WTC11 (cell line): ENCODE measurements at regions not wholly inside any gene's neighbourhood (a gene's known extent, or its start where the extent isn't known, plus 50 kb on each side); places are given as distances from the start of the nearest gene placed in this dataset.

ENCODE experiments used
- ATAC-seq: fragments of 200-7000 bp; cut with Tn5 transposase; 2 replicates; pipeline ENCODE4 v1.10.0; 2021; ENCODE audit warnings: mild to moderate bottlenecking, moderate library complexity
- CTCF ChIA-PET: fragments of 300-600 bp; sonication (Branson Sonifier 250); formaldehyde crosslinking; loops from one replicate; lab custom pipeline; 2021; ENCODE audit warnings: antibody characterized with exemption; lab: Charles Lee
- POLR2A ChIA-PET: fragments of 350-600 bp; sonication (Branson Sonifier 250); formaldehyde crosslinking; loops from one replicate; lab custom pipeline; 2021; ENCODE audit warnings: antibody characterized with exemption; lab: Charles Lee
- DNase-seq: peaks from one replicate; pipeline ENCODE4 v3.0.0; 2021; ENCODE audit warnings: low spot score
- H3K27ac Mint-ChIP-seq: 2 replicates; pipeline ENCODE4 v1.8.0; 2021; ENCODE audit warnings: mixed read lengths
- H3K27me3 Mint-ChIP-seq: 2 replicates; pipeline ENCODE4 v1.8.0; 2021; ENCODE audit warnings: low read depth, mild to moderate bottlenecking, moderate library complexity, mixed read lengths
- H3K36me3 Mint-ChIP-seq: 2 replicates; pipeline ENCODE4 v1.8.0; 2021; ENCODE audit warnings: mixed read lengths
- H3K4me1 Mint-ChIP-seq: 2 replicates; pipeline ENCODE4 v1.8.0; 2022; ENCODE audit warnings: mixed read lengths
- H3K4me3 Mint-ChIP-seq: 2 replicates; pipeline ENCODE4 v1.8.0; 2021; ENCODE audit warnings: mild to moderate bottlenecking, moderate library complexity, mixed read lengths
- H3K9me3 Mint-ChIP-seq: 2 replicates; pipeline ENCODE4 v1.8.0; 2021; ENCODE audit warnings: mixed read lengths
- ELF4 ChIP-seq: sonication (generic); formaldehyde crosslinking; IDR thresholded peaks from 2 replicates; pipeline ENCODE4 v1.8.1; 2022; ENCODE audit warnings: low read depth, mild to moderate bottlenecking, moderate library complexity, missing genetic modification reagents
- ESRRA ChIP-seq: sonication (generic); formaldehyde crosslinking; IDR thresholded peaks from 2 replicates; pipeline ENCODE4 v1.8.1; 2022; ENCODE audit warnings: mild to moderate bottlenecking, missing genetic modification reagents, borderline replicate concordance
- HMGA2 ChIP-seq: fragments of 250-450 bp; sonication (Bioruptor Pico); IDR thresholded peaks from 2 replicates; pipeline ENCODE4 v1.4.0; 2021; ENCODE audit warnings: mild to moderate bottlenecking, moderate library complexity
- NFE2L1 ChIP-seq: sonication (generic); formaldehyde crosslinking; IDR thresholded peaks from 2 replicates; pipeline ENCODE4 v1.8.1; 2023; ENCODE audit warnings: missing genetic modification reagents
- OVOL2 ChIP-seq: fragments of 250-450 bp; sonication (Bioruptor Pico); IDR thresholded peaks from 2 replicates; pipeline ENCODE4 v1.9.0; 2021; ENCODE audit warnings: mild to moderate bottlenecking, borderline replicate concordance
- PRRX2 ChIP-seq: fragments of 250-450 bp; sonication (Bioruptor Pico); IDR thresholded peaks from 2 replicates; pipeline ENCODE4 v1.8.0; 2021; ENCODE audit warnings: mild to moderate bottlenecking
- RORB ChIP-seq: fragments of 250-450 bp; sonication (Bioruptor Pico); IDR thresholded peaks from 2 replicates; pipeline ENCODE4 v1.9.0; 2021; ENCODE audit warnings: mild to moderate bottlenecking
- TEAD4 ChIP-seq: sonication (generic); formaldehyde crosslinking; IDR thresholded peaks from 2 replicates; pipeline ENCODE4 v1.8.0; 2022; ENCODE audit warnings: mild to moderate bottlenecking, missing genetic modification reagents
- TF ChIP-seq, protein P1 (sequence below): fragments of 250-450 bp; sonication (Bioruptor Pico); IDR thresholded peaks from 2 replicates; pipeline ENCODE4 v1.9.0; 2021; ENCODE audit warnings: mild to moderate bottlenecking
- TF ChIP-seq, protein P2 (sequence below): sonication (generic); formaldehyde crosslinking; IDR thresholded peaks from 2 replicates; pipeline ENCODE4 v1.8.1; 2023; ENCODE audit warnings: mild to moderate bottlenecking, moderate library complexity, missing genetic modification reagents
- TF ChIP-seq, protein P3 (sequence below): sonication (generic); formaldehyde crosslinking; IDR thresholded peaks from 2 replicates; pipeline ENCODE4 v1.8.0; 2023; ENCODE audit warnings: mild to moderate bottlenecking, missing genetic modification reagents
- TF ChIP-seq, protein P4 (sequence below): sonication (generic); formaldehyde crosslinking; IDR thresholded peaks from 2 replicates; pipeline ENCODE4 v1.8.1; 2023; ENCODE audit warnings: mild to moderate bottlenecking, missing genetic modification reagents
- TF ChIP-seq, protein P5 (sequence below): sonication (generic); formaldehyde crosslinking; IDR thresholded peaks from 2 replicates; pipeline ENCODE4 v1.8.1; 2023; ENCODE audit warnings: mild to moderate bottlenecking, missing genetic modification reagents, moderate library complexity
- TF ChIP-seq, protein P6 (sequence below): sonication (generic); formaldehyde crosslinking; IDR thresholded peaks from 2 replicates; pipeline ENCODE4 v1.8.1; 2022; ENCODE audit warnings: low read depth, mild to moderate bottlenecking, moderate library complexity, missing genetic modification reagents, borderline replicate concordance
- TF ChIP-seq, protein P7 (sequence below): sonication (generic); formaldehyde crosslinking; IDR thresholded peaks from 2 replicates; pipeline ENCODE4 v1.8.0; 2022; ENCODE audit warnings: missing genetic modification reagents
- TF ChIP-seq, protein P8 (sequence below): sonication (generic); formaldehyde crosslinking; IDR thresholded peaks from 2 replicates; pipeline ENCODE4 v1.8.1; 2022; ENCODE audit warnings: low read depth, missing genetic modification reagents, borderline replicate concordance

DNA sequence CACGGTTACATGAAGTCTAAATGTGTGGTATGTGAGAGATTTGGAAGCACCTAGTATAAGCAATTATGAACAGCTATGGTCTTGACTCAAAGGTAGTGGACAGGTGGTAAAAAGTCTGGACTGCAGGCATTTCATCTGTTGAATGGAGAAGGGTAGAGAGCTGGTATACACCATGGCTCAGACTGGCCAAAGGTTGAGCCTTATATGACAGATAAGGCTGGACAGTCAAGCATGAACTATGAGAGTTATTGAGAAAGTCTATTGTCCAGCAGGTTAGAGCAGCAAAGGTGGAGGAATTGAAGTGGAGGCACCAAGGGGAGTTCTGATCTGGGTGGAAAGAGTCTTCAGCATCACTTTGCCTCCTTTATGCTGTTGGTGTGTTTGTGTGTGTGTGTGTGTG lies 346.7 kb upstream of the SLC14A2 start (continued):
- TF ChIP-seq, protein P1, sequence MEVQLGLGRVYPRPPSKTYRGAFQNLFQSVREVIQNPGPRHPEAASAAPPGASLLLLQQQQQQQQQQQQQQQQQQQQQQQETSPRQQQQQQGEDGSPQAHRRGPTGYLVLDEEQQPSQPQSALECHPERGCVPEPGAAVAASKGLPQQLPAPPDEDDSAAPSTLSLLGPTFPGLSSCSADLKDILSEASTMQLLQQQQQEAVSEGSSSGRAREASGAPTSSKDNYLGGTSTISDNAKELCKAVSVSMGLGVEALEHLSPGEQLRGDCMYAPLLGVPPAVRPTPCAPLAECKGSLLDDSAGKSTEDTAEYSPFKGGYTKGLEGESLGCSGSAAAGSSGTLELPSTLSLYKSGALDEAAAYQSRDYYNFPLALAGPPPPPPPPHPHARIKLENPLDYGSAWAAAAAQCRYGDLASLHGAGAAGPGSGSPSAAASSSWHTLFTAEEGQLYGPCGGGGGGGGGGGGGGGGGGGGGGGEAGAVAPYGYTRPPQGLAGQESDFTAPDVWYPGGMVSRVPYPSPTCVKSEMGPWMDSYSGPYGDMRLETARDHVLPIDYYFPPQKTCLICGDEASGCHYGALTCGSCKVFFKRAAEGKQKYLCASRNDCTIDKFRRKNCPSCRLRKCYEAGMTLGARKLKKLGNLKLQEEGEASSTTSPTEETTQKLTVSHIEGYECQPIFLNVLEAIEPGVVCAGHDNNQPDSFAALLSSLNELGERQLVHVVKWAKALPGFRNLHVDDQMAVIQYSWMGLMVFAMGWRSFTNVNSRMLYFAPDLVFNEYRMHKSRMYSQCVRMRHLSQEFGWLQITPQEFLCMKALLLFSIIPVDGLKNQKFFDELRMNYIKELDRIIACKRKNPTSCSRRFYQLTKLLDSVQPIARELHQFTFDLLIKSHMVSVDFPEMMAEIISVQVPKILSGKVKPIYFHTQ (CRISPR knock-in tag), result no peak
- TF ChIP-seq HMGA2 (CRISPR knock-in tag) (no peak), TEAD4 (CRISPR knock-in tag) (no peak), ELF4 (CRISPR knock-in tag) (no peak), OVOL2 (CRISPR knock-in tag) (no peak), ESRRA (CRISPR knock-in tag) (no peak), PRRX2 (CRISPR knock-in tag) (no peak)
- TF ChIP-seq, protein P2, sequence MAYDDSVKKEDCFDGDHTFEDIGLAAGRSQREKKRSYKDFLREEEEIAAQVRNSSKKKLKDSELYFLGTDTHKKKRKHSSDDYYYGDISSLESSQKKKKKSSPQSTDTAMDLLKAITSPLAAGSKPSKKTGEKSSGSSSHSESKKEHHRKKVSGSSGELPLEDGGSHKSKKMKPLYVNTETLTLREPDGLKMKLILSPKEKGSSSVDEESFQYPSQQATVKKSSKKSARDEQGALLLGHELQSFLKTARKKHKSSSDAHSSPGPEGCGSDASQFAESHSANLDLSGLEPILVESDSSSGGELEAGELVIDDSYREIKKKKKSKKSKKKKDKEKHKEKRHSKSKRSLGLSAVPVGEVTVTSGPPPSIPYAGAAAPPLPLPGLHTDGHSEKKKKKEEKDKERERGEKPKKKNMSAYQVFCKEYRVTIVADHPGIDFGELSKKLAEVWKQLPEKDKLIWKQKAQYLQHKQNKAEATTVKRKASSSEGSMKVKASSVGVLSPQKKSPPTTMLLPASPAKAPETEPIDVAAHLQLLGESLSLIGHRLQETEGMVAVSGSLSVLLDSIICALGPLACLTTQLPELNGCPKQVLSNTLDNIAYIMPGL (CRISPR knock-in tag), result no peak
- TF ChIP-seq, protein P3, sequence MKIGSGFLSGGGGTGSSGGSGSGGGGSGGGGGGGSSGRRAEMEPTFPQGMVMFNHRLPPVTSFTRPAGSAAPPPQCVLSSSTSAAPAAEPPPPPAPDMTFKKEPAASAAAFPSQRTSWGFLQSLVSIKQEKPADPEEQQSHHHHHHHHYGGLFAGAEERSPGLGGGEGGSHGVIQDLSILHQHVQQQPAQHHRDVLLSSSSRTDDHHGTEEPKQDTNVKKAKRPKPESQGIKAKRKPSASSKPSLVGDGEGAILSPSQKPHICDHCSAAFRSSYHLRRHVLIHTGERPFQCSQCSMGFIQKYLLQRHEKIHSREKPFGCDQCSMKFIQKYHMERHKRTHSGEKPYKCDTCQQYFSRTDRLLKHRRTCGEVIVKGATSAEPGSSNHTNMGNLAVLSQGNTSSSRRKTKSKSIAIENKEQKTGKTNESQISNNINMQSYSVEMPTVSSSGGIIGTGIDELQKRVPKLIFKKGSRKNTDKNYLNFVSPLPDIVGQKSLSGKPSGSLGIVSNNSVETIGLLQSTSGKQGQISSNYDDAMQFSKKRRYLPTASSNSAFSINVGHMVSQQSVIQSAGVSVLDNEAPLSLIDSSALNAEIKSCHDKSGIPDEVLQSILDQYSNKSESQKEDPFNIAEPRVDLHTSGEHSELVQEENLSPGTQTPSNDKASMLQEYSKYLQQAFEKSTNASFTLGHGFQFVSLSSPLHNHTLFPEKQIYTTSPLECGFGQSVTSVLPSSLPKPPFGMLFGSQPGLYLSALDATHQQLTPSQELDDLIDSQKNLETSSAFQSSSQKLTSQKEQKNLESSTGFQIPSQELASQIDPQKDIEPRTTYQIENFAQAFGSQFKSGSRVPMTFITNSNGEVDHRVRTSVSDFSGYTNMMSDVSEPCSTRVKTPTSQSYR, result no peak
- TF ChIP-seq, all 79 proteins: peak for 0

DNA sequence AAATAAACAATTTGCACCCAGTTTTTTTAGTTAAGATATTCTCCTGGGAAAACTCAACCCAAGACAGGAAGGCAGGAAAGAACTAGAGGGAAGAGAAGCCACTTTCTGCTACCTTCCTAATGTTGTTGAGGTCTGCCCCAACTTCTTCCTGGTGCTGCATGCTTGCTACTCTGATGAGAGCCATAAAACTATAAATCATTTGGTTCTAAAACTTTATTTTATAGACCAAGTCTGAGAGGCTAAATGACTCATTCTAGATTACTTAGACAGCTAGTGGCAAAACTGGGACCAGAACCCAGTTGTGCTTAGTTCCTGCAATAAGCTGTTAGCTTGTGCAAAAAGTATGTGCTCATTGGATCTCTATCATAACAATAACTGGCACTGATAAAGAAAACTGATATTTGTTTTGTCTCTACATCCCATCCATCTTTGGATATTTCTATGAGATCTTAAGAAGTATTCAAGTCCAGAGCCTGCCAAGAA lies 344.9 kb upstream of the SLC14A2 start:
- CTCF ChIA-PET, result interaction anchor here (1.2 kb wide), 1 partner anchor 57 kb away, joined by 4 read pairs; no protein-coding TSS in a partner anchor
- no peak overlapping the region for H3K27ac Mint-ChIP-seq
- POLR2A ChIA-PET, result no interaction called here
- ATAC-seq (no peak), DNase-seq (no peak)
- H3K36me3 Mint-ChIP-seq, result no peaks in the 10 kb centered on the region
- no peaks in the 10 kb centered on the region for H3K27me3 Mint-ChIP-seq
- H3K4me1 Mint-ChIP-seq, result peaks cover 3% of the 10 kb centered on the region; the same call in 1 of the 2 replicates
- H3K4me3 Mint-ChIP-seq, result no peak overlapping the region
- no peaks in the 10 kb centered on the region; the same call in 1 of the 2 replicates for H3K9me3 Mint-ChIP-seq
- TF ChIP-seq, protein P4, sequence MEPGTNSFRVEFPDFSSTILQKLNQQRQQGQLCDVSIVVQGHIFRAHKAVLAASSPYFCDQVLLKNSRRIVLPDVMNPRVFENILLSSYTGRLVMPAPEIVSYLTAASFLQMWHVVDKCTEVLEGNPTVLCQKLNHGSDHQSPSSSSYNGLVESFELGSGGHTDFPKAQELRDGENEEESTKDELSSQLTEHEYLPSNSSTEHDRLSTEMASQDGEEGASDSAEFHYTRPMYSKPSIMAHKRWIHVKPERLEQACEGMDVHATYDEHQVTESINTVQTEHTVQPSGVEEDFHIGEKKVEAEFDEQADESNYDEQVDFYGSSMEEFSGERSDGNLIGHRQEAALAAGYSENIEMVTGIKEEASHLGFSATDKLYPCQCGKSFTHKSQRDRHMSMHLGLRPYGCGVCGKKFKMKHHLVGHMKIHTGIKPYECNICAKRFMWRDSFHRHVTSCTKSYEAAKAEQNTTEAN (CRISPR knock-in tag), result no peak
- TF ChIP-seq NFE2L1, result no peak
- TF ChIP-seq, protein P1 (CRISPR knock-in tag), result no peak
- TF ChIP-seq, protein P5, sequence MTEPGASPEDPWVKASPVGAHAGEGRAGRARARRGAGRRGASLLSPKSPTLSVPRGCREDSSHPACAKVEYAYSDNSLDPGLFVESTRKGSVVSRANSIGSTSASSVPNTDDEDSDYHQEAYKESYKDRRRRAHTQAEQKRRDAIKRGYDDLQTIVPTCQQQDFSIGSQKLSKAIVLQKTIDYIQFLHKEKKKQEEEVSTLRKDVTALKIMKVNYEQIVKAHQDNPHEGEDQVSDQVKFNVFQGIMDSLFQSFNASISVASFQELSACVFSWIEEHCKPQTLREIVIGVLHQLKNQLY (CRISPR knock-in tag), result no peak
- TF ChIP-seq, protein P6, sequence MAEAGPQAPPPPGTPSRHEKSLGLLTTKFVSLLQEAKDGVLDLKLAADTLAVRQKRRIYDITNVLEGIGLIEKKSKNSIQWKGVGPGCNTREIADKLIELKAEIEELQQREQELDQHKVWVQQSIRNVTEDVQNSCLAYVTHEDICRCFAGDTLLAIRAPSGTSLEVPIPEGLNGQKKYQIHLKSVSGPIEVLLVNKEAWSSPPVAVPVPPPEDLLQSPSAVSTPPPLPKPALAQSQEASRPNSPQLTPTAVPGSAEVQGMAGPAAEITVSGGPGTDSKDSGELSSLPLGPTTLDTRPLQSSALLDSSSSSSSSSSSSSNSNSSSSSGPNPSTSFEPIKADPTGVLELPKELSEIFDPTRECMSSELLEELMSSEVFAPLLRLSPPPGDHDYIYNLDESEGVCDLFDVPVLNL, result no peak
- TF ChIP-seq TEAD4 (CRISPR knock-in tag), result no peak
- TF ChIP-seq, protein P7, sequence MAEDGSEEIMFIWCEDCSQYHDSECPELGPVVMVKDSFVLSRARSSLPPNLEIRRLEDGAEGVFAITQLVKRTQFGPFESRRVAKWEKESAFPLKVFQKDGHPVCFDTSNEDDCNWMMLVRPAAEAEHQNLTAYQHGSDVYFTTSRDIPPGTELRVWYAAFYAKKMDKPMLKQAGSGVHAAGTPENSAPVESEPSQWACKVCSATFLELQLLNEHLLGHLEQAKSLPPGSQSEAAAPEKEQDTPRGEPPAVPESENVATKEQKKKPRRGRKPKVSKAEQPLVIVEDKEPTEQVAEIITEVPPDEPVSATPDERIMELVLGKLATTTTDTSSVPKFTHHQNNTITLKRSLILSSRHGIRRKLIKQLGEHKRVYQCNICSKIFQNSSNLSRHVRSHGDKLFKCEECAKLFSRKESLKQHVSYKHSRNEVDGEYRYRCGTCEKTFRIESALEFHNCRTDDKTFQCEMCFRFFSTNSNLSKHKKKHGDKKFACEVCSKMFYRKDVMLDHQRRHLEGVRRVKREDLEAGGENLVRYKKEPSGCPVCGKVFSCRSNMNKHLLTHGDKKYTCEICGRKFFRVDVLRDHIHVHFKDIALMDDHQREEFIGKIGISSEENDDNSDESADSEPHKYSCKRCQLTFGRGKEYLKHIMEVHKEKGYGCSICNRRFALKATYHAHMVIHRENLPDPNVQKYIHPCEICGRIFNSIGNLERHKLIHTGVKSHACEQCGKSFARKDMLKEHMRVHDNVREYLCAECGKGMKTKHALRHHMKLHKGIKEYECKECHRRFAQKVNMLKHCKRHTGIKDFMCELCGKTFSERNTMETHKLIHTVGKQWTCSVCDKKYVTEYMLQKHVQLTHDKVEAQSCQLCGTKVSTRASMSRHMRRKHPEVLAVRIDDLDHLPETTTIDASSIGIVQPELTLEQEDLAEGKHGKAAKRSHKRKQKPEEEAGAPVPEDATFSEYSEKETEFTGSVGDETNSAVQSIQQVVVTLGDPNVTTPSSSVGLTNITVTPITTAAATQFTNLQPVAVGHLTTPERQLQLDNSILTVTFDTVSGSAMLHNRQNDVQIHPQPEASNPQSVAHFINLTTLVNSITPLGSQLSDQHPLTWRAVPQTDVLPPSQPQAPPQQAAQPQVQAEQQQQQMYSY (CRISPR knock-in tag), result no peak
- TF ChIP-seq, protein P8, sequence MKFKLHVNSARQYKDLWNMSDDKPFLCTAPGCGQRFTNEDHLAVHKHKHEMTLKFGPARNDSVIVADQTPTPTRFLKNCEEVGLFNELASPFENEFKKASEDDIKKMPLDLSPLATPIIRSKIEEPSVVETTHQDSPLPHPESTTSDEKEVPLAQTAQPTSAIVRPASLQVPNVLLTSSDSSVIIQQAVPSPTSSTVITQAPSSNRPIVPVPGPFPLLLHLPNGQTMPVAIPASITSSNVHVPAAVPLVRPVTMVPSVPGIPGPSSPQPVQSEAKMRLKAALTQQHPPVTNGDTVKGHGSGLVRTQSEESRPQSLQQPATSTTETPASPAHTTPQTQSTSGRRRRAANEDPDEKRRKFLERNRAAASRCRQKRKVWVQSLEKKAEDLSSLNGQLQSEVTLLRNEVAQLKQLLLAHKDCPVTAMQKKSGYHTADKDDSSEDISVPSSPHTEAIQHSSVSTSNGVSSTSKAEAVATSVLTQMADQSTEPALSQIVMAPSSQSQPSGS (CRISPR knock-in tag), result no peak
- TF ChIP-seq RORB, result no peak
